ENCODE measurements at regions not wholly inside any gene's neighbourhood (a gene's known extent, or its start where the extent isn't known, plus 50 kb on each side); places are given as distances from the start of the nearest gene placed in this dataset.

- DNase-seq (ENCODE audit: low read depth), result no peak
These were observed 153.0 kb downstream of the UXS1 start for GRCh38 chr2:106041150-106041549.

- DNase-seq (ENCODE audit: low read depth), result no peak
These were observed 154.3 kb downstream of the UXS1 start for GRCh38 chr2:106039634-106040315.

GRCh38 chr2:106038601-106039375 is 155.3 kb downstream of the UXS1 start:
- DNase-seq (ENCODE audit: low read depth), result no peak

GRCh38 chr2:106037932-106038331 is 156.2 kb downstream of the UXS1 start:
- DNase-seq (ENCODE audit: low read depth), result no peak

- DNase-seq (ENCODE audit: low read depth), result no peak
These were observed 156.8 kb downstream of the UXS1 start for GRCh38 chr2:106037262-106037661.

- DNase-seq (ENCODE audit: low read depth), result no peak
These were observed 159.8 kb downstream of the UXS1 start for GRCh38 chr2:106034325-106034724.

GRCh38 chr2:106032676-106033075 is 161.4 kb downstream of the UXS1 start:
- no peak for DNase-seq (ENCODE audit: low read depth)

- peak; percentile 83 for DNase-seq (ENCODE audit: low read depth)
These were observed 163.5 kb downstream of the UXS1 start for GRCh38 chr2:106030287-106031268.

GRCh38 chr2:106028192-106028591 is 165.9 kb downstream of the UXS1 start:
- no peak for DNase-seq (ENCODE audit: low read depth)

- no peak for DNase-seq (ENCODE audit: low read depth)
These were observed 167.6 kb downstream of the UXS1 start for GRCh38 chr2:106026271-106027190.

- no peak for DNase-seq (ENCODE audit: low read depth)
These were observed 168.3 kb downstream of the UXS1 start for GRCh38 chr2:106025796-106026195.

- no peak for DNase-seq (ENCODE audit: low read depth)
These were observed 172.5 kb downstream of the UXS1 start for GRCh38 chr2:106021662-106022028.

GRCh38 chr2:106020821-106021661 is 173.1 kb downstream of the UXS1 start:
- DNase-seq (ENCODE audit: low read depth), result no peak

GRCh38 chr2:106020032-106020431 is 174.1 kb downstream of the UXS1 start:
- peak; percentile 44 for DNase-seq (ENCODE audit: low read depth)

GRCh38 chr2:106018141-106018540 is 176.0 kb downstream of the UXS1 start:
- DNase-seq (ENCODE audit: low read depth), result no peak

GRCh38 chr2:106012591-106013347 is 181.3 kb downstream of the UXS1 start:
- DNase-seq (ENCODE audit: low read depth), result no peak

- DNase-seq (ENCODE audit: low read depth), result no peak
These were observed 182.0 kb downstream of the UXS1 start for GRCh38 chr2:106012001-106012590.

GRCh38 chr2:106011380-106011779 is 182.7 kb downstream of the UXS1 start:
- no peak for DNase-seq (ENCODE audit: low read depth)

GRCh38 chr2:106010818-106011355 is 183.2 kb downstream of the UXS1 start:
- DNase-seq (ENCODE audit: low read depth), result no peak

Data from forelimb muscle (tissue), 1 donor.